ENCODE measurements at regions not wholly inside any gene's neighbourhood (a gene's known extent, or its start where the extent isn't known, plus 50 kb on each side); places are given as distances from the start of the nearest gene placed in this dataset.

DNA sequence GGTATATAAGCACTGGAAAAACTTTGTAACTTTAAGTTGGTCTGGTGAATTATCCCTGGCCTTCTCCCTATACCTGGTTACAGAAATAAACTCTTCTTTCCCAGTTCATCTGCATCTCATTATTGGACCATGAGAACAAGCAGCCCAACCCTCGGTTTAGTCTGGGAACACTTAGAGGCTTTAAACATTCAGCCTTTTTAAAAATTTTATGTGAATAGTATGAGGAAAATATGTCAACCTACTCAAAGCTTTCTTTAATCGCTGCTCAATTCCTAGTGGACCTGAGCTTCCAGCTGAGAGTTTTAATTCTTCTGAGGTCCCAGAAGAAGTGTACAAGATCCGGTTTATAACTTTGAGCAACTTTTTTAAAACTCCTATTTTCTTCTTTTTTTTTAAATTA, 358.6 kb upstream of the NOCT start:
- Histone ChIP-seq H3K9ac (ENCODE audit: low read length) (no peak overlapping the region), H3K36me3 (ENCODE audit: control insufficient read depth, insufficient read depth, low read length) (no peaks in the 10 kb centered on the region), H3K9me3 (ENCODE audit: control insufficient read depth, low read length) (no peaks in the 10 kb centered on the region), H3K4me1 (ENCODE audit: control insufficient read depth, insufficient read depth, low read length) (no peaks in the 10 kb centered on the region), H3K27me3 (ENCODE audit: control insufficient read depth, insufficient read depth, low read length) (no peaks in the 10 kb centered on the region), H3K4me3 (ENCODE audit: low read length) (no peak overlapping the region)

DNA sequence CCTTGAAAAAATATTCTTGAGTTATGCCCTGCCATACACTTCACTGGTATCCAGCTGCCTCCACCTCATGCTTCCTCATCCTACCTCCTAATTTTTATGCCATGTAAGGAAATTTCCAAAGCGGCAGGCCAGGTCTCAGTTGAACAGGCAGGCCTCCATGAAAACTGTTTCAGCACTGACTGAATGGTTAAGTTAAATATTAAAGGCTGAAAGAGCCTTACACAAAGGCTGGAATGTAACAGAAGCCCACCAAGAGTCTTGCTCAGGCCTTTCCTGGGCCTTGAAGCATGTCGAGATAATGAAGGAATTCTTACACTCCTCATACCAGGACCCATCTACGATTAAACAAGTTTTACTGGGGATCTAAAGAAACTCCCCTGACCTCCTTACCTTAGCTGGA, 359.6 kb upstream of the NOCT start:
- no peaks in the 10 kb centered on the region for H3K36me3 ChIP-seq (ENCODE audit: control insufficient read depth, insufficient read depth, low read length)
- no peaks in the 10 kb centered on the region for H3K9me3 ChIP-seq (ENCODE audit: control insufficient read depth, low read length)
- no peak overlapping the region for H3K9ac ChIP-seq (ENCODE audit: low read length)
- H3K27me3 ChIP-seq (ENCODE audit: control insufficient read depth, insufficient read depth, low read length) = no peaks in the 10 kb centered on the region
- H3K4me1 ChIP-seq (ENCODE audit: control insufficient read depth, insufficient read depth, low read length) = no peaks in the 10 kb centered on the region
- no peak overlapping the region for H3K4me3 ChIP-seq (ENCODE audit: low read length)

GRCh38 chr4:138655286-138655685, 360.3 kb upstream of the NOCT start:
- no peaks in the 10 kb centered on the region for H3K9me3 ChIP-seq (ENCODE audit: control insufficient read depth, low read length)
- H3K9ac ChIP-seq (ENCODE audit: low read length) = no peak overlapping the region
- H3K27me3 ChIP-seq (ENCODE audit: control insufficient read depth, insufficient read depth, low read length) = no peaks in the 10 kb centered on the region
- no peak overlapping the region for H3K4me3 ChIP-seq (ENCODE audit: low read length)
- H3K4me1 ChIP-seq (ENCODE audit: control insufficient read depth, insufficient read depth, low read length) = no peaks in the 10 kb centered on the region
- H3K36me3 ChIP-seq (ENCODE audit: control insufficient read depth, insufficient read depth, low read length) = no peaks in the 10 kb centered on the region

GRCh38 chr4:138650929-138651448, 364.6 kb upstream of the NOCT start:
- no peaks in the 10 kb centered on the region for H3K4me1 ChIP-seq (ENCODE audit: control insufficient read depth, insufficient read depth, low read length)
- no peaks in the 10 kb centered on the region for H3K36me3 ChIP-seq (ENCODE audit: control insufficient read depth, insufficient read depth, low read length)
- no peaks in the 10 kb centered on the region for H3K9me3 ChIP-seq (ENCODE audit: control insufficient read depth, low read length)
- no peak overlapping the region for H3K4me3 ChIP-seq (ENCODE audit: low read length)
- no peak overlapping the region for H3K9ac ChIP-seq (ENCODE audit: low read length)
- no peaks in the 10 kb centered on the region for H3K27me3 ChIP-seq (ENCODE audit: control insufficient read depth, insufficient read depth, low read length)

GRCh38 chr4:138650495-138650894, 365.1 kb upstream of the NOCT start:
- H3K27me3 ChIP-seq (ENCODE audit: control insufficient read depth, insufficient read depth, low read length) = no peaks in the 10 kb centered on the region
- H3K4me3 ChIP-seq (ENCODE audit: low read length) = no peak overlapping the region
- H3K9me3 ChIP-seq (ENCODE audit: control insufficient read depth, low read length) = no peaks in the 10 kb centered on the region
- no peaks in the 10 kb centered on the region for H3K4me1 ChIP-seq (ENCODE audit: control insufficient read depth, insufficient read depth, low read length)
- no peaks in the 10 kb centered on the region for H3K36me3 ChIP-seq (ENCODE audit: control insufficient read depth, insufficient read depth, low read length)
- H3K9ac ChIP-seq (ENCODE audit: low read length) = no peak overlapping the region

DNA sequence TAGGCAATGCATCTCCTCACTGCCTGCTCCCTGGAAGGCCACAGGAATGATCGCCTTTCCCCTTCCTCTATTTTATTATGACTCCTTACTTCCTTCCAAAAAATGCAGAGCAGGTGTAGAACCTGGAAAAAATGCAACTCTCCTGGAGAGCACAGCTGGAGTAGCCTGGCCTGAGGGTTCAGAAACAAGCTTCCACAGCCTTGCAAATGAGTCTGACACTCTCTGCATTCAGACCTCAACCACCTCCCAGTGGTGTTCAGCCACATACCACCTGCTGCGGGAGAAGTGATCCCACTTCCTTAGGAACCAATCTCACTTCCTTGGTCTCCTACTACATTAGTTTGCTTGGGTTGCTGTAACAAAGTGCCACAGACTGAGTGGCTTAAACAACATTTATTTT, 368.1 kb upstream of the NOCT start:
- H3K9ac ChIP-seq (ENCODE audit: low read length) = no peak overlapping the region
- no peaks in the 10 kb centered on the region for H3K4me1 ChIP-seq (ENCODE audit: control insufficient read depth, insufficient read depth, low read length)
- H3K9me3 ChIP-seq (ENCODE audit: control insufficient read depth, low read length) = no peaks in the 10 kb centered on the region
- H3K36me3 ChIP-seq (ENCODE audit: control insufficient read depth, insufficient read depth, low read length) = no peaks in the 10 kb centered on the region
- H3K27me3 ChIP-seq (ENCODE audit: control insufficient read depth, insufficient read depth, low read length) = no peaks in the 10 kb centered on the region
- no peak overlapping the region for H3K4me3 ChIP-seq (ENCODE audit: low read length)

DNA sequence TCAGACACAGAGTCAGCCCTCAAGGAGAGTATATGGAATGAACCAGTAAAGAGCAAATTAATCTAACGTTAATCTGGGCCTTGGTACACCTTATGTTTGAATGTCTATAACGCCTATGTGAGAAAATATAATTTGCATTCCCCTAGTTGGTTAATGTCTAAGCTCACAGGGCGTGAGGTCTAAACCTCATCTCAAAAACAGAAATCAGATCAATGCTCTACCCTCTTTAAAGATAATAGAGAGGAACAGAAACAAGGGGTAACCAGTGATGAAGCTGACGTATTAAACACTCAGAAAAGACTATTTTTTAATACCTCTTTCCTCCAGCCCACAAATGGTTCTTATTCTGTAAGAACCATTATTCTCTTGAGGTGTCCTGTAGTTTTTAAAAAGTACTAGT, 369.2 kb upstream of the NOCT start:
- H3K27me3 ChIP-seq (ENCODE audit: control insufficient read depth, insufficient read depth, low read length) = no peaks in the 10 kb centered on the region
- no peak overlapping the region for H3K4me3 ChIP-seq (ENCODE audit: low read length)
- H3K9ac ChIP-seq (ENCODE audit: low read length) = no peak overlapping the region
- no peaks in the 10 kb centered on the region for H3K36me3 ChIP-seq (ENCODE audit: control insufficient read depth, insufficient read depth, low read length)
- no peaks in the 10 kb centered on the region for H3K9me3 ChIP-seq (ENCODE audit: control insufficient read depth, low read length)
- no peaks in the 10 kb centered on the region for H3K4me1 ChIP-seq (ENCODE audit: control insufficient read depth, insufficient read depth, low read length)

DNA sequence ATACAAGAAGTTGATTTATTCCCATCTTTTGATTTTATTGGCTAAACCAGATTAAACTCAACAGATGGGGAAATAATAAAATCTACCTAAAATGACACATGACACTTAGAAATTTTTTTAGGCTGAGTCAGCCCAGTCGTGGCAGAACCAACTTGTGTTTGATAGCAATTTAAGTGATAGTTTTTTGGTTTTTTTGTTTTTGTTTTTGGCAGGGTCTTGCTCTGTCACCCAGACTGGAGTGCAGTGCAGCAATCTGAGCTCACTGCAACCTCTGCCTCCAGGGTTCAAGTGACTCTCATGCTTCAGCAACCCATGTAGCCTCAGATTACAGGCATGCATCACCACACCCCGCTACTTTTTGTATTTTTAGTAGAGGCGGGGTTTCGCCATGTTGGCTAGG, 370.3 kb upstream of the NOCT start:
- Histone ChIP-seq H3K36me3 (ENCODE audit: control insufficient read depth, insufficient read depth, low read length) (no peaks in the 10 kb centered on the region), H3K4me1 (ENCODE audit: control insufficient read depth, insufficient read depth, low read length) (no peaks in the 10 kb centered on the region), H3K4me3 (ENCODE audit: low read length) (no peak overlapping the region), H3K9ac (ENCODE audit: low read length) (no peak overlapping the region), H3K9me3 (ENCODE audit: control insufficient read depth, low read length) (no peaks in the 10 kb centered on the region), H3K27me3 (ENCODE audit: control insufficient read depth, insufficient read depth, low read length) (no peaks in the 10 kb centered on the region)

GRCh38 chr4:138644322-138644721, 371.3 kb upstream of the NOCT start:
- Histone ChIP-seq H3K27me3 (ENCODE audit: control insufficient read depth, insufficient read depth, low read length) (no peaks in the 10 kb centered on the region), H3K4me1 (ENCODE audit: control insufficient read depth, insufficient read depth, low read length) (no peaks in the 10 kb centered on the region), H3K4me3 (ENCODE audit: low read length) (no peak overlapping the region), H3K9me3 (ENCODE audit: control insufficient read depth, low read length) (no peaks in the 10 kb centered on the region), H3K36me3 (ENCODE audit: control insufficient read depth, insufficient read depth, low read length) (no peaks in the 10 kb centered on the region), H3K9ac (ENCODE audit: low read length) (no peak overlapping the region)

GRCh38 chr4:138643827-138644226, 371.8 kb upstream of the NOCT start:
- H3K9me3 ChIP-seq (ENCODE audit: control insufficient read depth, low read length) = no peaks in the 10 kb centered on the region
- no peak overlapping the region for H3K9ac ChIP-seq (ENCODE audit: low read length)
- H3K4me1 ChIP-seq (ENCODE audit: control insufficient read depth, insufficient read depth, low read length) = no peaks in the 10 kb centered on the region
- H3K4me3 ChIP-seq (ENCODE audit: low read length) = no peak overlapping the region
- H3K36me3 ChIP-seq (ENCODE audit: control insufficient read depth, insufficient read depth, low read length) = no peaks in the 10 kb centered on the region
- no peaks in the 10 kb centered on the region for H3K27me3 ChIP-seq (ENCODE audit: control insufficient read depth, insufficient read depth, low read length)

- H3K4me1 ChIP-seq (ENCODE audit: control insufficient read depth, insufficient read depth, low read length) = no peaks in the 10 kb centered on the region
- no peaks in the 10 kb centered on the region for H3K27me3 ChIP-seq (ENCODE audit: control insufficient read depth, insufficient read depth, low read length)
- no peaks in the 10 kb centered on the region for H3K36me3 ChIP-seq (ENCODE audit: control insufficient read depth, insufficient read depth, low read length)
- no peak overlapping the region for H3K9ac ChIP-seq (ENCODE audit: low read length)
- no peaks in the 10 kb centered on the region for H3K9me3 ChIP-seq (ENCODE audit: control insufficient read depth, low read length)
- no peak overlapping the region for H3K4me3 ChIP-seq (ENCODE audit: low read length)
These were observed 376.4 kb upstream of the NOCT start for GRCh38 chr4:138639018-138639741.

DNA sequence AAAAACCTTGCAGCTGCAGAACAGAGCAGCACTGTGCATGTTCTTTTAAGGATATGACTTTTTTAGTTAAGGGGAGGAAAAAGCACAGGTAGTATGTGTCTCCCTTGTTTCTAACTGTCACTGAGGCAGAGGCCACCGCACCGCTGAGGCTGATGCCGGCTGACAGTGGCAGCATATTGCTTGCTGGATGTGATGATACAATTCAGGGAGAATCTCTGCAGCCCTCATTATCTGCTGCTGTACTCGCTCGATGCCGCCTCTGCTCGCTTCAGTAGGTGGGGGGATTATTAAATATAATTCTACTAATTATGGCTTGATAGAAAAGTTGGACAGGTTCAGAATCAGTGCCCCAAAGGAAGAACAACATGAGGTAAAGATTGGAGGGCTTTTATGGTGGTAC, 378.8 kb upstream of the NOCT start:
- Histone ChIP-seq H3K9me3 (ENCODE audit: control insufficient read depth, low read length) (no peaks in the 10 kb centered on the region), H3K27me3 (ENCODE audit: control insufficient read depth, insufficient read depth, low read length) (no peaks in the 10 kb centered on the region), H3K9ac (ENCODE audit: low read length) (no peak overlapping the region), H3K36me3 (ENCODE audit: control insufficient read depth, insufficient read depth, low read length) (no peaks in the 10 kb centered on the region), H3K4me3 (ENCODE audit: low read length) (no peak overlapping the region), H3K4me1 (ENCODE audit: control insufficient read depth, insufficient read depth, low read length) (no peaks in the 10 kb centered on the region)

DNA sequence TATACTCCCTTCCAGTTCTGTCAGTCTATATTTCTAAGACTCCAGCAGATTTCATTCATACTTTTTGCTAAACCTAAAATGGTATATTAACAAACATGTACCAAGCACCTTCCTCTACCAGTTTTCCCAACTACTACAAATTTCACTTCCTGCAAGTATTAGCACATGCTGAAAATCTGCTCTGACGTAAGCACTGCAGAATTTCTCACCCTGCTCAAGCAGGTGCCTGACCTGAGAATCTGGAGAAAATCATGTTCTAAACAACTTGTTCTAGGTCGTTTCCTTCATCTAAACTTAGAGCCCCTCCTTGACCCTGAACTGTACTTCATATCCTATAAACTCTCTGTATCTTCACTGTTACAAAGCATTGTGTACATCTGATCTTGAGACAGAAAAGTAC, 380.7 kb upstream of the NOCT start:
- Histone ChIP-seq H3K9ac (ENCODE audit: low read length) (no peak overlapping the region), H3K4me3 (ENCODE audit: low read length) (no peak overlapping the region), H3K9me3 (ENCODE audit: control insufficient read depth, low read length) (no peaks in the 10 kb centered on the region), H3K4me1 (ENCODE audit: control insufficient read depth, insufficient read depth, low read length) (no peaks in the 10 kb centered on the region), H3K27me3 (ENCODE audit: control insufficient read depth, insufficient read depth, low read length) (no peaks in the 10 kb centered on the region), H3K36me3 (ENCODE audit: control insufficient read depth, insufficient read depth, low read length) (no peaks in the 10 kb centered on the region)
